CD14-positive monocyte (primary cell): ENCODE measurements at regions not wholly inside any gene's neighbourhood (a gene's known extent, or its start where the extent isn't known, plus 50 kb on each side); places are given as distances from the start of the nearest gene placed in this dataset.

ENCODE experiments used
- DNase-seq, 3 donors: peaks; one replicate each; pipeline ENCODE4 v3.0.0-alpha.2; 2011 to 2022
- H2AFZ ChIP-seq: 2 replicates; pipeline ENCODE4 v1.6.0; 2012; ENCODE audit warnings: mild to moderate bottlenecking, low read depth, low read length, inconsistent platforms; ENCODE audit not compliant: insufficient read depth, poor library complexity, severe bottlenecking
- H3K27ac ChIP-seq, 2 donors: 1 replicate in 1 of 2; 2 replicates in 1 of 2; pipeline ENCODE4 v1.5.1; 2012 to 2013; ENCODE audit warnings: low read length in 2 of 2, control low read depth in 1 of 2, inconsistent platforms in 1 of 2, low read depth in 1 of 2, mild to moderate bottlenecking in 1 of 2
- H3K27me3 ChIP-seq, 2 donors: one replicate each; pipeline versions ENCODE4 v1.6.0 to v1.6.1; 2011 to 2013; ENCODE audit warnings: low read length in 2 of 2; ENCODE audit not compliant: control insufficient read depth in 2 of 2, insufficient read depth in 2 of 2
- H3K36me3 ChIP-seq, 2 donors: replicated peaks in 1 of 2; 1 replicate in 1 of 2; 2 replicates in 1 of 2; pipeline versions ENCODE4 v1.5.1 to v1.6.1; 2012 to 2013; ENCODE audit warnings: low read length in 2 of 2, control low read depth in 1 of 2, inconsistent platforms in 1 of 2, mild to moderate bottlenecking in 1 of 2; ENCODE audit not compliant: insufficient read depth in 2 of 2, control insufficient read depth in 1 of 2
- H3K4me1 ChIP-seq, 2 donors: 1 replicate in 1 of 2; 2 replicates in 1 of 2; pipeline versions ENCODE4 v1.5.1 to v1.6.1; 2012 to 2013; ENCODE audit warnings: low read length in 2 of 2, control low read depth in 1 of 2, inconsistent platforms in 1 of 2, mild to moderate bottlenecking in 1 of 2, moderate library complexity in 1 of 2; ENCODE audit not compliant: insufficient read depth in 2 of 2, control insufficient read depth in 1 of 2
- H3K4me2 ChIP-seq: replicated peaks from 2 replicates; pipeline ENCODE3; 2012; ENCODE audit warnings: low read length, moderate library complexity, mild to moderate bottlenecking; ENCODE audit not compliant: poor library complexity, severe bottlenecking; ENCODE audit errors: extremely low read depth
- H3K4me3 ChIP-seq, 3 experiments: fragments of 200-600 bp in 1 of 3; sonication (generic) in 1 of 3; replicated peaks in 1 of 3; 1 replicate in 2 of 3; 2 replicates in 1 of 3; pipeline ENCODE4 v1.5.1; 2011 to 2013; ENCODE audit warnings: low read length in 3 of 3, mild to moderate bottlenecking in 3 of 3, control low read depth in 2 of 3, low read depth in 2 of 3, inconsistent platforms in 1 of 3, moderate library complexity in 1 of 3
- H3K79me2 ChIP-seq: 2 replicates; pipeline ENCODE4 v1.6.0; 2012; ENCODE audit warnings: mild to moderate bottlenecking, control low read depth, inconsistent platforms, low read length, moderate library complexity; ENCODE audit not compliant: insufficient read depth
- H3K9ac ChIP-seq: 2 replicates; pipeline ENCODE4 v1.6.0; 2017; ENCODE audit warnings: low read length, mild to moderate bottlenecking; ENCODE audit not compliant: insufficient read depth, poor library complexity, severe bottlenecking
- H3K9me3 ChIP-seq, 2 donors: replicated peaks in 1 of 2; 1 replicate in 1 of 2; 2 replicates in 1 of 2; pipeline versions ENCODE4 v1.5.1 to v1.6.1; 2012 to 2013; ENCODE audit warnings: low read length in 2 of 2, control low read depth in 1 of 2; ENCODE audit not compliant: control insufficient read depth in 1 of 2, insufficient read depth in 1 of 2
- H4K20me1 ChIP-seq: 2 replicates; pipeline ENCODE4 v1.6.0; 2012; ENCODE audit warnings: mild to moderate bottlenecking, low read length, control low read depth, moderate library complexity; ENCODE audit not compliant: insufficient read depth
- H3K27ac Mint-ChIP-seq, 7 donors: one replicate each; pipeline ENCODE4 v1.8.0; 2020; ENCODE audit warnings: mild to moderate bottlenecking in 7 of 7, mixed read lengths in 7 of 7, moderate library complexity in 6 of 7, inconsistent platforms in 2 of 7
- H3K27me3 Mint-ChIP-seq, 3 donors: one replicate each; pipeline ENCODE4 v1.8.0; 2021 to 2022; ENCODE audit warnings: low read depth in 3 of 3, mild to moderate bottlenecking in 3 of 3, mixed read lengths in 3 of 3, moderate library complexity in 3 of 3, inconsistent platforms in 1 of 3
- H3K36me3 Mint-ChIP-seq, 2 donors: one replicate each; pipeline ENCODE4 v1.8.0; 2020; ENCODE audit warnings: mixed read lengths in 2 of 2, inconsistent platforms in 1 of 2, mild to moderate bottlenecking in 1 of 2
- H3K4me1 Mint-ChIP-seq: one replicate; pipeline ENCODE4 v1.8.0; 2020; ENCODE audit warnings: mild to moderate bottlenecking, mixed read lengths
- H3K4me3 Mint-ChIP-seq, 2 donors: one replicate each; pipeline ENCODE4 v1.8.0; 2020; ENCODE audit warnings: mild to moderate bottlenecking in 2 of 2, mixed read lengths in 2 of 2, moderate library complexity in 1 of 2
- H3K9me3 Mint-ChIP-seq, 7 donors: one replicate each; pipeline ENCODE4 v1.8.0; 2020 to 2022; ENCODE audit warnings: mixed read lengths in 7 of 7, mild to moderate bottlenecking in 6 of 7, moderate library complexity in 6 of 7, inconsistent platforms in 2 of 7
- WGBS: methylation state at CpG from one replicate; pipeline ENCODE4 v1.1.5; 2013; ENCODE audit warnings: missing lambda C conversion rate; ENCODE audit not compliant: insufficient coverage; 5-methylcytosine and 5-hydroxymethylcytosine counted together
- intact Hi-C, 2 donors: fragments of 100-400 bp; cut with micrococcal nuclease; formaldehyde crosslinking; loops; one replicate each; pipeline versions ENCODE4 v1.15.0 to v1.15.1; 2023
- TF ChIP-seq, protein P1 (sequence below): fragments of 200-600 bp; IDR thresholded peaks from one replicate; pipeline ENCODE4 v1.8.0; 2022; ENCODE audit warnings: antibody characterized with exemption, mild to moderate bottlenecking

- Histone ChIP-seq H3K79me2 (no peaks in the 10 kb centered on the region), H3K27ac (no peak overlapping the region), H4K20me1 (no peaks in the 10 kb centered on the region), H3K4me1 (no peaks in the 10 kb centered on the region), H3K4me3 (no peak overlapping the region), H3K36me3 (no peaks in the 10 kb centered on the region), H3K27me3 (no peaks in the 10 kb centered on the region), H3K9ac (no peak overlapping the region), H3K9me3 (no peaks in the 10 kb centered on the region), H2AFZ (no peak overlapping the region), H3K4me2 (no peak overlapping the region)
- 89% methylated on average over 1 of the region's 3 CpGs for WGBS
- H3K27ac Mint-ChIP-seq, result no peak overlapping the region
- peaks cover 0 to 5% (median 4%) of the 10 kb centered on the region in 3 donors for H3K27me3 Mint-ChIP-seq
- no peaks in the 10 kb centered on the region for H3K4me1 Mint-ChIP-seq
- H3K4me3 Mint-ChIP-seq, result no peak overlapping the region
- TF ChIP-seq, protein P1, sequence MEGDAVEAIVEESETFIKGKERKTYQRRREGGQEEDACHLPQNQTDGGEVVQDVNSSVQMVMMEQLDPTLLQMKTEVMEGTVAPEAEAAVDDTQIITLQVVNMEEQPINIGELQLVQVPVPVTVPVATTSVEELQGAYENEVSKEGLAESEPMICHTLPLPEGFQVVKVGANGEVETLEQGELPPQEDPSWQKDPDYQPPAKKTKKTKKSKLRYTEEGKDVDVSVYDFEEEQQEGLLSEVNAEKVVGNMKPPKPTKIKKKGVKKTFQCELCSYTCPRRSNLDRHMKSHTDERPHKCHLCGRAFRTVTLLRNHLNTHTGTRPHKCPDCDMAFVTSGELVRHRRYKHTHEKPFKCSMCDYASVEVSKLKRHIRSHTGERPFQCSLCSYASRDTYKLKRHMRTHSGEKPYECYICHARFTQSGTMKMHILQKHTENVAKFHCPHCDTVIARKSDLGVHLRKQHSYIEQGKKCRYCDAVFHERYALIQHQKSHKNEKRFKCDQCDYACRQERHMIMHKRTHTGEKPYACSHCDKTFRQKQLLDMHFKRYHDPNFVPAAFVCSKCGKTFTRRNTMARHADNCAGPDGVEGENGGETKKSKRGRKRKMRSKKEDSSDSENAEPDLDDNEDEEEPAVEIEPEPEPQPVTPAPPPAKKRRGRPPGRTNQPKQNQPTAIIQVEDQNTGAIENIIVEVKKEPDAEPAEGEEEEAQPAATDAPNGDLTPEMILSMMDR, result no peak
- intact Hi-C loops, result no loop called here
- H3K36me3 Mint-ChIP-seq, result no peaks in the 10 kb centered on the region
- H3K9me3 Mint-ChIP-seq, result peaks cover 0 to 2% (median 0%) of the 10 kb centered on the region in 7 donors
- no peak for DNase-seq
Measured at GRCh38 chr10:3685384-3685783, 99.6 kb downstream of the KLF6 start.

DNA sequence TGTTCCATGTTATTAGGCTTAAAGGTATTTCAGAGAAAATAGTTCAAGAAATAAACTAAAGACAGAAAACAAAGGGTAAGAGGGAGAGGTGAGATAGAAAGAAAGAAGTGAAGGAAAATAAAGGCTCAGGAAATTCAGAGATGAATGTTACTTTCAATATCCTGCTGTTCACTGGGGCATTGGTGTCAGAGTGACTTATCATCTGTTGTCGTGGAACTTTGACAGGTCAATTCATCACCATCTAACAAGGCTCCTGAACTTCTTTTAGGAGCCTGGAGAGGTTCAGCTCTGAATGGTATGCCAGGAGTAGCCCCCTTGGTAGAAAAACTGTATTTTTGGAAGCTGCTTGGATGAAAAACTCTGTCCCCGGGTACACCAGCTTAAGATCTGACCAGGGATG is 100.1 kb downstream of the KLF6 start:
- Mint-ChIP-seq H3K4me3 (no peak overlapping the region), H3K36me3 (no peaks in the 10 kb centered on the region), H3K9me3 (peaks cover 0 to 2% (median 0%) of the 10 kb centered on the region in 7 donors), H3K4me1 (no peaks in the 10 kb centered on the region), H3K27me3 (peaks cover 0 to 5% (median 4%) of the 10 kb centered on the region in 3 donors), H3K27ac (no peak overlapping the region)
- Histone ChIP-seq H3K9ac (no peak overlapping the region), H3K27ac (no peak overlapping the region), H2AFZ (no peak overlapping the region), H3K27me3 (no peaks in the 10 kb centered on the region), H3K9me3 (no peaks in the 10 kb centered on the region), H3K79me2 (no peaks in the 10 kb centered on the region), H3K4me2 (no peak overlapping the region), H3K36me3 (no peaks in the 10 kb centered on the region), H3K4me3 (no peak overlapping the region), H3K4me1 (no peaks in the 10 kb centered on the region), H4K20me1 (no peaks in the 10 kb centered on the region)
- DNase-seq, result no peak
- TF ChIP-seq, protein P1, result no peak
- intact Hi-C loops, result no loop called here
- no CpG with 5 or more reads among the region's 2 CpGs for WGBS
